OCI-LY1 (cell line): ENCODE measurements at regions not wholly inside any gene's neighbourhood (a gene's known extent, or its start where the extent isn't known, plus 50 kb on each side); places are given as distances from the start of the nearest gene placed in this dataset.

ENCODE experiments used
- H2AFZ ChIP-seq: fragments of 200-600 bp; sonication (generic), shearing (Covaris generic); 2 replicates; pipeline ENCODE4 v1.6.0; 2014; ENCODE audit warnings: antibody characterized with exemption, mild to moderate bottlenecking, low read length
- H3F3A ChIP-seq: fragments of 200-600 bp; sonication (generic), shearing (Covaris generic); 2 replicates; pipeline ENCODE4 v1.6.0; 2014; ENCODE audit warnings: mild to moderate bottlenecking, antibody characterized with exemption, low read length, moderate library complexity; ENCODE audit not compliant: insufficient read depth
- H3K27ac ChIP-seq: fragments of 200-600 bp; sonication (generic); 2 replicates; pipeline ENCODE4 v1.5.1; 2014; ENCODE audit warnings: low read length, mixed run types, mild to moderate bottlenecking, low read depth; ENCODE audit not compliant: poor library complexity, severe bottlenecking
- H3K27me3 ChIP-seq: fragments of 200-600 bp; sonication (generic); 2 replicates; pipeline ENCODE4 v1.6.0; 2014; ENCODE audit warnings: antibody characterized with exemption, mild to moderate bottlenecking, low read length, moderate library complexity; ENCODE audit not compliant: insufficient read depth
- H3K36me3 ChIP-seq: fragments of 200-600 bp; sonication (generic); 2 replicates; pipeline ENCODE4 v1.6.1; 2014; ENCODE audit warnings: mild to moderate bottlenecking, antibody characterized with exemption, low read length, moderate library complexity, mixed read lengths; ENCODE audit not compliant: insufficient read depth
- H3K4me1 ChIP-seq: fragments of 200-600 bp; sonication (generic); 2 replicates; pipeline ENCODE4 v1.5.1; 2014; ENCODE audit warnings: mild to moderate bottlenecking, low read length, moderate library complexity; ENCODE audit not compliant: insufficient read depth, severe bottlenecking
- H3K4me2 ChIP-seq: fragments of 200-600 bp; sonication (generic), shearing (Covaris generic); 2 replicates; pipeline ENCODE4 v1.6.1; 2014; ENCODE audit warnings: low read length
- H3K4me3 ChIP-seq: fragments of 200-600 bp; sonication (generic); 2 replicates; pipeline ENCODE4 v1.5.1; 2014; ENCODE audit warnings: low read length, low read depth, mild to moderate bottlenecking, mixed read lengths; ENCODE audit not compliant: poor library complexity, severe bottlenecking
- H3K79me2 ChIP-seq: fragments of 200-600 bp; shearing (Covaris generic); 2 replicates; pipeline ENCODE4 v1.6.1; 2016; ENCODE audit warnings: mixed run types, low read length, mixed read lengths; ENCODE audit not compliant: insufficient read depth
- H3K9ac ChIP-seq: fragments of 200-600 bp; sonication (generic), shearing (Covaris generic); 2 replicates; pipeline ENCODE4 v1.6.1; 2014; ENCODE audit warnings: mild to moderate bottlenecking, low read length, mixed read lengths
- H3K9me2 ChIP-seq: fragments of 200-600 bp; sonication (generic), shearing (Covaris generic); 2 replicates; pipeline ENCODE4 v1.6.1; 2014; ENCODE audit warnings: low read depth, mild to moderate bottlenecking, low read length, mixed read lengths
- H3K9me3 ChIP-seq: fragments of 200-600 bp; shearing (Covaris generic); 2 replicates; pipeline ENCODE4 v1.6.1; 2014; ENCODE audit warnings: low read length, mixed read lengths
- H4K20me1 ChIP-seq: fragments of 200-600 bp; sonication (generic), shearing (Covaris generic); 2 replicates; pipeline ENCODE4 v1.6.0; 2016; ENCODE audit warnings: mild to moderate bottlenecking, low read length; ENCODE audit not compliant: insufficient read depth
- CTCF ChIP-seq: fragments of 200-600 bp; sonication (generic), shearing (Covaris generic); IDR thresholded peaks from 2 replicates; pipeline ENCODE4 v1.5.1; 2017; ENCODE audit warnings: mild to moderate bottlenecking, antibody characterized with exemption, low read length, moderate library complexity, mixed read lengths
- EZH2 ChIP-seq: fragments of 200-600 bp; sonication (generic), shearing (Covaris generic); IDR thresholded peaks from 2 replicates; pipeline ENCODE4 v1.8.0; 2017; ENCODE audit warnings: borderline replicate concordance, mixed run types, mild to moderate bottlenecking, antibody characterized with exemption, low read length, moderate library complexity, mixed read lengths

- Histone ChIP-seq H3K79me2 (no peaks in the 10 kb centered on the region), H2AFZ (no peak overlapping the region), H3K9ac (no peak overlapping the region), H3K4me2 (no peak overlapping the region), H3K4me1 (no peaks in the 10 kb centered on the region), H3K36me3 (no peaks in the 10 kb centered on the region), H3K9me2 (no peaks in the 10 kb centered on the region), H3K27me3 (no peaks in the 10 kb centered on the region), H3F3A (no peaks in the 10 kb centered on the region), H4K20me1 (no peaks in the 10 kb centered on the region), H3K9me3 (no peaks in the 10 kb centered on the region), H3K4me3 (no peak overlapping the region), H3K27ac (no peak overlapping the region)
- TF ChIP-seq EZH2 (no peak), CTCF (no peak)
These were observed 892.3 kb downstream of the LTN1 start for GRCh38 chr21:28100366-28100765.

GRCh38 chr21:28099001-28099705 lies 893.5 kb downstream of the LTN1 start:
- TF ChIP-seq EZH2 (no peak), CTCF (no peak)
- Histone ChIP-seq H3K36me3 (no peaks in the 10 kb centered on the region), H3F3A (no peaks in the 10 kb centered on the region), H3K4me2 (no peak overlapping the region), H3K27me3 (no peaks in the 10 kb centered on the region), H3K9me3 (no peaks in the 10 kb centered on the region), H3K9ac (no peak overlapping the region), H3K27ac (no peak overlapping the region), H3K4me3 (no peak overlapping the region), H3K4me1 (no peaks in the 10 kb centered on the region), H3K79me2 (no peaks in the 10 kb centered on the region), H2AFZ (no peak overlapping the region), H3K9me2 (no peaks in the 10 kb centered on the region), H4K20me1 (no peaks in the 10 kb centered on the region)

GRCh38 chr21:28091466-28091865 lies 901.2 kb downstream of the LTN1 start:
- H2AFZ ChIP-seq = no peak overlapping the region
- no peak overlapping the region for H3K4me3 ChIP-seq
- H4K20me1 ChIP-seq = no peaks in the 10 kb centered on the region
- H3K27ac ChIP-seq = no peak overlapping the region
- H3K4me2 ChIP-seq = no peak overlapping the region
- H3F3A ChIP-seq = no peaks in the 10 kb centered on the region
- no peak overlapping the region for H3K9ac ChIP-seq
- H3K9me3 ChIP-seq = no peaks in the 10 kb centered on the region
- no peak for TF ChIP-seq CTCF
- TF ChIP-seq EZH2 = no peak
- no peaks in the 10 kb centered on the region for H3K79me2 ChIP-seq
- no peaks in the 10 kb centered on the region for H3K4me1 ChIP-seq
- no peaks in the 10 kb centered on the region for H3K27me3 ChIP-seq
- no peaks in the 10 kb centered on the region for H3K36me3 ChIP-seq
- H3K9me2 ChIP-seq = no peaks in the 10 kb centered on the region
